ENCODE measurements at regions not wholly inside any gene's neighbourhood (a gene's known extent, or its start where the extent isn't known, plus 50 kb on each side); places are given as distances from the start of the nearest gene placed in this dataset.

GRCh38 chr3:72179107-72179464 is 394.1 kb upstream of the PROK2 start (continued):
- no peak for TF ChIP-seq PBX3 (IDR thresholded peaks at IDR 0.05)

GRCh38 chr3:72178463-72179106 is 393.6 kb upstream of the PROK2 start:
- ATAC-seq = no peak
- 63% methylated on average over 3 of the region's 3 CpGs for WGBS (ENCODE audit: missing lambda C conversion rate)

GRCh38 chr3:72177075-72178050 is 392.4 kb upstream of the PROK2 start:
- Histone ChIP-seq H3K4me1 (no peaks in the 10 kb centered on the region), H3K27ac (no peak overlapping the region), H3K4me3 (no peak overlapping the region), H3K4me2 (no peak overlapping the region), H3K9me3 (no peaks in the 10 kb centered on the region)
- POLR2A ChIA-PET = no interaction called here
- CTCF ChIA-PET = no interaction called here
- WGBS (ENCODE audit: missing lambda C conversion rate) = 74% methylated on average over 35 of the region's 36 CpGs
- no peak for FAIRE-seq
- no peak for DNase-seq (ENCODE audit: low read depth in 1 of 2, low spot score in 1 of 2)
- no peak for ATAC-seq
- TF ChIP-seq KDM5A (IDR thresholded peaks at IDR 0.05) (no peak), EP300 (IDR thresholded peaks at IDR 0.05) (no peak), CEBPB (IDR thresholded peaks at IDR 0.05) (no peak), FOSL2 (IDR thresholded peaks at IDR 0.05) (no peak), FOSL2 (CRISPR knock-in tag; IDR thresholded peaks at IDR 0.05) (peak; percentile 14; the same call in 1 of the 2 replicates), FOSB (CRISPR knock-in tag; IDR thresholded peaks at IDR 0.05) (no peak)

More at GRCh38 chr3:72178463-72179106, 393.6 kb upstream of the PROK2 start:
- Histone ChIP-seq H3K4me3 (no peak overlapping the region), H3K4me1 (no peaks in the 10 kb centered on the region), H3K9me3 (peaks cover 4% of the 10 kb centered on the region; the same call in 1 of the 3 replicates), H3K27ac (no peak overlapping the region), H3K4me2 (no peak overlapping the region)
- FAIRE-seq (no peak), DNase-seq (ENCODE audit: low read depth in 1 of 2, low spot score in 1 of 2) (no peak)
- ChIA-PET CTCF (interaction anchor here (1.1 kb wide), 1 partner anchor 9 kb away, joined by 3 read pairs; no protein-coding TSS in a partner anchor), POLR2A (no interaction called here)
- no peak for TF ChIP-seq POLR2AphosphoS2 (conservative IDR thresholded peaks at IDR 0.05; ENCODE audit: low read length)
- no peak for TF ChIP-seq FOXS1 (CRISPR knock-in tag; IDR thresholded peaks at IDR 0.05)
- TF ChIP-seq ZNF302 (CRISPR knock-in tag; IDR thresholded peaks at IDR 0.05) = no peak
- TF ChIP-seq EP300 (IDR thresholded peaks at IDR 0.05) = no peak
- TF ChIP-seq ZSCAN20 (CRISPR knock-in tag; IDR thresholded peaks at IDR 0.05) = no peak
- no peak for TF ChIP-seq RCOR1 (IDR thresholded peaks at IDR 0.05; ENCODE audit: low read depth, low read length)
- TF ChIP-seq EHMT2 (IDR thresholded peaks at IDR 0.05; ENCODE audit: low read depth) = no peak
- TF ChIP-seq TP53 (CRISPR knock-in tag; IDR thresholded peaks at IDR 0.05) = no peak
- no peak for TF ChIP-seq NR3C1 (IDR thresholded peaks at IDR 0.05)
- TF ChIP-seq ESRRA (IDR thresholded peaks at IDR 0.05; ENCODE audit: borderline replicate concordance, low read length) = no peak
- no peak for TF ChIP-seq PBX3 (IDR thresholded peaks at IDR 0.05)

- FAIRE-seq (no peak), DNase-seq (ENCODE audit: low read depth in 1 of 2, low spot score in 1 of 2) (no peak), ATAC-seq (no peak)
- ChIA-PET POLR2A (no interaction called here), CTCF (no interaction called here)
- Histone ChIP-seq H3K27ac (no peak overlapping the region), H3K4me2 (no peak overlapping the region), H3K4me3 (no peak overlapping the region), H3K9me3 (no peaks in the 10 kb centered on the region), H3K4me1 (no peaks in the 10 kb centered on the region)
- WGBS (ENCODE audit: missing lambda C conversion rate) = 71% methylated on average over 8 of the region's 8 CpGs
- TF ChIP-seq ZNF302 (CRISPR knock-in tag; IDR thresholded peaks at IDR 0.05) (no peak), NR3C1 (IDR thresholded peaks at IDR 0.05) (no peak), E2F6 (IDR thresholded peaks at IDR 0.05; ENCODE audit: borderline replicate concordance, low read depth) (no peak), KDM5A (IDR thresholded peaks at IDR 0.05) (no peak), POLR2A (IDR thresholded peaks at IDR 0.05; ENCODE audit: low read length) (no peak), MAFK (IDR thresholded peaks at IDR 0.05; ENCODE audit: partially characterized antibody) (no peak), JUNB (IDR thresholded peaks at IDR 0.05) (no peak), PHF8 (IDR thresholded peaks at IDR 0.05; ENCODE audit: borderline replicate concordance, low read depth) (no peak), NFE2L2 (conservative IDR thresholded peaks at IDR 0.05; ENCODE audit: low read length) (no peak), JUN (IDR thresholded peaks at IDR 0.05) (no peak), HOXA7 (CRISPR knock-in tag; IDR thresholded peaks at IDR 0.05) (no peak), FOSL2 (IDR thresholded peaks at IDR 0.05) (no peak), FOSL2 (CRISPR knock-in tag; IDR thresholded peaks at IDR 0.05) (no peak), MAX (IDR thresholded peaks at IDR 0.05) (no peak), EHF (CRISPR knock-in tag; IDR thresholded peaks at IDR 0.05) (no peak)
Measured at GRCh38 chr3:72176537-72177041, 391.6 kb upstream of the PROK2 start.
